H9 (cell line): ENCODE measurements at regions not wholly inside any gene's neighbourhood (a gene's known extent, or its start where the extent isn't known, plus 50 kb on each side); places are given as distances from the start of the nearest gene placed in this dataset.
A peak's percentile ranks its signal among the peaks of the same experiment; 100 is the strongest.

Experiments
- DNase-seq: peaks from one replicate; pipeline ENCODE4 v3.0.0-alpha.2; 2017
- H2AFZ ChIP-seq: one replicate; pipeline ENCODE4 v1.6.1; 2013; ENCODE audit warnings: mild to moderate bottlenecking, low read length, control low read depth, moderate library complexity
- H2AK5ac ChIP-seq: 2 replicates; pipeline ENCODE4 v1.6.1; 2013; ENCODE audit warnings: low read length, control low read depth, mixed read lengths; ENCODE audit not compliant: insufficient read length
- H2BK120ac ChIP-seq: one replicate; pipeline ENCODE4 v1.6.1; 2013; ENCODE audit warnings: low read depth, mild to moderate bottlenecking, low read length, control low read depth, inconsistent platforms; ENCODE audit not compliant: poor library complexity, severe bottlenecking
- H2BK12ac ChIP-seq: 2 replicates; pipeline ENCODE4 v1.6.1; 2013; ENCODE audit warnings: low read length, control low read depth, mixed read lengths, low read depth; ENCODE audit not compliant: insufficient read length
- H2BK15ac ChIP-seq: 2 replicates; pipeline ENCODE4 v1.6.1; 2013; ENCODE audit warnings: low read depth, low read length, control low read depth
- H2BK20ac ChIP-seq: one replicate; pipeline ENCODE4 v1.6.1; 2013; ENCODE audit warnings: low read depth, mild to moderate bottlenecking, low read length, control low read depth, inconsistent platforms; ENCODE audit not compliant: poor library complexity, severe bottlenecking
- H2BK5ac ChIP-seq: 2 replicates; pipeline ENCODE4 v1.6.1; 2013; ENCODE audit warnings: low read length, control low read depth, mixed read lengths; ENCODE audit not compliant: insufficient read length
- H3K14ac ChIP-seq: 2 replicates; pipeline ENCODE4 v1.6.1; 2013; ENCODE audit warnings: low read length, control low read depth; ENCODE audit not compliant: insufficient read depth
- H3K18ac ChIP-seq: 2 replicates; pipeline ENCODE4 v1.6.1; 2013; ENCODE audit warnings: low read depth, mild to moderate bottlenecking, mixed read lengths, low read length, control low read depth; ENCODE audit not compliant: insufficient read length
- H3K23ac ChIP-seq: 2 replicates; pipeline ENCODE4 v1.6.1; 2013; ENCODE audit warnings: low read length, control low read depth, mixed read lengths, low read depth; ENCODE audit not compliant: insufficient read length
- H3K23me2 ChIP-seq: 2 replicates; pipeline ENCODE4 v1.6.1; 2013; ENCODE audit warnings: low read depth, mild to moderate bottlenecking, mixed read lengths, low read length, control low read depth; ENCODE audit not compliant: insufficient read length, poor library complexity, severe bottlenecking
- H3K27ac ChIP-seq: 2 replicates; pipeline ENCODE4 v1.5.1; 2013; ENCODE audit warnings: low read length, control low read depth, mixed read lengths, low read depth; ENCODE audit not compliant: insufficient read length
- H3K27me3 ChIP-seq: 2 replicates; pipeline ENCODE4 v1.6.1; 2013; ENCODE audit warnings: low read length, control low read depth, inconsistent platforms; ENCODE audit not compliant: insufficient read depth
- H3K4ac ChIP-seq: 2 replicates; pipeline ENCODE4 v1.6.1; 2013; ENCODE audit warnings: low read depth, mild to moderate bottlenecking, control low read depth, inconsistent platforms, low read length, moderate library complexity
- H3K4me1 ChIP-seq: 2 replicates; pipeline ENCODE4 v1.6.1; 2013; ENCODE audit warnings: low read length, control low read depth, inconsistent platforms; ENCODE audit not compliant: insufficient read depth
- H3K4me2 ChIP-seq: 2 replicates; pipeline ENCODE4 v1.6.1; 2013; ENCODE audit warnings: low read length, control low read depth, mixed read lengths; ENCODE audit not compliant: insufficient read length, insufficient read depth
- H3K56ac ChIP-seq: 2 replicates; pipeline ENCODE4 v1.6.1; 2013; ENCODE audit warnings: low read depth, mild to moderate bottlenecking, mixed read lengths, low read length, control low read depth; ENCODE audit not compliant: insufficient read length
- H3K79me1 ChIP-seq: 2 replicates; pipeline ENCODE4 v1.6.1; 2013; ENCODE audit warnings: low read depth, mild to moderate bottlenecking, moderate library complexity, low read length, control low read depth, inconsistent platforms; ENCODE audit not compliant: insufficient read depth, poor library complexity, severe bottlenecking
- H3K79me2 ChIP-seq: 2 replicates; pipeline ENCODE4 v1.6.1; 2013; ENCODE audit warnings: low read length, control low read depth, inconsistent platforms; ENCODE audit not compliant: insufficient read depth
- H3K9ac ChIP-seq: 2 replicates; pipeline ENCODE4 v1.6.1; 2013; ENCODE audit warnings: low read length, control low read depth, mixed read lengths; ENCODE audit not compliant: insufficient read length; ENCODE audit errors: extremely low read depth
- H3K9me3 ChIP-seq: one replicate; pipeline ENCODE4 v1.6.1; 2013; ENCODE audit warnings: low read depth, low read length, inconsistent platforms; ENCODE audit not compliant: control insufficient read depth
- H3T11ph ChIP-seq: one replicate; pipeline ENCODE4 v1.6.1; 2013; ENCODE audit warnings: mild to moderate bottlenecking, low read length, control low read depth, inconsistent platforms
- H4K20me1 ChIP-seq: one replicate; pipeline ENCODE4 v1.6.1; 2013; ENCODE audit not compliant: control insufficient read depth, insufficient read length, insufficient read depth
- H4K5ac ChIP-seq: 2 replicates; pipeline ENCODE4 v1.6.1; 2013; ENCODE audit warnings: low read depth, mild to moderate bottlenecking, mixed read lengths, low read length, control low read depth; ENCODE audit not compliant: insufficient read length
- H4K8ac ChIP-seq: replicated peaks from 2 replicates; pipeline ENCODE4 v1.6.1; 2013; ENCODE audit warnings: low read length, control low read depth, mixed read lengths, low read depth; ENCODE audit not compliant: insufficient read length
- H4K91ac ChIP-seq: 2 replicates; pipeline ENCODE4 v1.6.1; 2013; ENCODE audit warnings: low read depth, mild to moderate bottlenecking, moderate library complexity, mixed read lengths, low read length, control low read depth; ENCODE audit not compliant: insufficient read length
- H3K27ac Mint-ChIP-seq, 3 experiments: 2 replicates in 2 of 3; 3 replicates in 1 of 3; pipeline ENCODE4 v1.8.0; 2020 to 2021; ENCODE audit warnings: mixed read lengths in 3 of 3, mild to moderate bottlenecking in 1 of 3, moderate library complexity in 1 of 3
- H3K27me3 Mint-ChIP-seq: 2 replicates; pipeline ENCODE4 v1.8.0; 2021; ENCODE audit warnings: low read depth, mild to moderate bottlenecking, moderate library complexity, mixed read lengths
- H3K36me3 Mint-ChIP-seq, 3 experiments: 2 replicates in 2 of 3; 3 replicates in 1 of 3; pipeline ENCODE4 v1.8.0; 2020 to 2021; ENCODE audit warnings: low read depth in 3 of 3, mixed read lengths in 3 of 3; ENCODE audit not compliant: insufficient read depth in 1 of 3
- H3K4me1 Mint-ChIP-seq, 2 experiments: 2 replicates each; pipeline ENCODE4 v1.8.0; 2020; ENCODE audit warnings: mixed read lengths in 2 of 2
- H3K4me3 Mint-ChIP-seq, 2 experiments: 2 replicates in 1 of 2; 3 replicates in 1 of 2; pipeline ENCODE4 v1.8.0; 2020 to 2021; ENCODE audit warnings: mild to moderate bottlenecking in 2 of 2, mixed read lengths in 2 of 2, moderate library complexity in 1 of 2
- H3K9me3 Mint-ChIP-seq, 2 experiments: 2 replicates in 1 of 2; 3 replicates in 1 of 2; pipeline ENCODE4 v1.8.0; 2020; ENCODE audit warnings: mild to moderate bottlenecking in 2 of 2, mixed read lengths in 2 of 2, moderate library complexity in 1 of 2
- WGBS: extraction: QIAGEN DNeasy Blood & Tissue Kit; methylation state at CpG from one replicate; pipeline ENCODE4 v1.1.7; 2013; ENCODE audit warnings: missing lambda C conversion rate, low lambda C conversion rate, mixed read lengths; ENCODE audit not compliant: insufficient read length; ENCODE audit errors: extremely low coverage; 5-methylcytosine and 5-hydroxymethylcytosine counted together
- TF ChIP-seq, protein P1 (sequence below): fragments of 200-600 bp; sonication (generic); conservative IDR thresholded peaks from 3 replicates; pipeline ENCODE4 v1.8.0; 2021; ENCODE audit warnings: antibody characterized with exemption, mild to moderate bottlenecking

DNA sequence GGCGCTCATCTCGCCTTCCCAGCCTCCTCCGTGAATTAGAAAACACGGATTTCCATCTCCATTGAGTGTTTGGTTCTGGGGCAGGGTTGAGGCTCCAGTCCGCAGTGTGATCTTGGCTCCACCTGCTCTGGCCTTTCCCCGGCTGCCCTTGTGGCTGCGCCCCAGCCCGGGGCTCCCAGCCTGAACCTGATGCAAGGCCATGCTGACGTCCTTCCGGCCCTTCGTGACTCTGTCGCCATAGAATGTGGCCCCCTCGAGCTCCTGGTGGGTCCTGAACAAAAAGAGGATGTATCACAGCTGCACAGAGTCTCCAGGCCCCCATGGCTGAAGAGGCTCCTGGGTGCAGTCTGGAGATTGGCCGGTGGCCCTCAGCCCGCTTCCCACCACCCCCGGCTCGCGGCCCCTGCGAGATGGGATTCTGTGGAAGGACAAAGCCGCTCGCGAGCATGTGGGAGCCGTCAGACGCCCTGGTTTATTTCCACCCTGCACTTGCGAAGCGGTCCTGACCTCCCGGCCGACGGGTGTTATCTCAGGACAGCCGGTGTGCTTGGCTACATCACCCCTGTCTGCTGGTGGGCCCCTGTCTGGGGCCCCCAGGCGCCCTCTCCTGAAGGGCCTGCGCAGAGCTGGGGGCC is 1214.0 kb downstream of the BRD1 start:
- Mint-ChIP-seq H3K27ac (peak overlapping the region in 1 of 3 experiments; percentile 63; a peak in 1 of 7 replicates), H3K9me3 (peaks cover 0 to 3% of the 10 kb centered on the region in 2 experiments; a peak in 2 of 5 replicates), H3K27me3 (no peaks in the 10 kb centered on the region; the same call in none of the 2 replicates), H3K4me3 (no peak overlapping the region), H3K36me3 (no peaks in the 10 kb centered on the region), H3K4me1 (peaks cover 2 to 7% of the 10 kb centered on the region in 2 experiments)
- Histone ChIP-seq H3K56ac (no peak overlapping the region), H3K27me3 (no peaks in the 10 kb centered on the region), H3K23me2 (no peaks in the 10 kb centered on the region), H3K4ac (no peak overlapping the region), H3K4me2 (no peak overlapping the region), H3K14ac (no peak overlapping the region; the same call in 1 of the 2 replicates), H4K91ac (no peak overlapping the region), H4K8ac (no peak overlapping the region), H3K9me3 (no peaks in the 10 kb centered on the region), H3K4me1 (no peaks in the 10 kb centered on the region), H3K18ac (no peak overlapping the region), H3K23ac (no peak overlapping the region), H3K9ac (no peak overlapping the region), H2BK15ac (no peak overlapping the region), H3T11ph (no peak overlapping the region), H3K79me2 (no peaks in the 10 kb centered on the region), H2AK5ac (no peak overlapping the region), H2AFZ (no peak overlapping the region), H2BK120ac (no peak overlapping the region), H4K5ac (no peak overlapping the region), H3K27ac (no peak overlapping the region), H3K79me1 (no peaks in the 10 kb centered on the region), H2BK20ac (no peak overlapping the region), H2BK5ac (no peak overlapping the region), H4K20me1 (no peaks in the 10 kb centered on the region), H2BK12ac (no peak overlapping the region)
- TF ChIP-seq, protein P1, sequence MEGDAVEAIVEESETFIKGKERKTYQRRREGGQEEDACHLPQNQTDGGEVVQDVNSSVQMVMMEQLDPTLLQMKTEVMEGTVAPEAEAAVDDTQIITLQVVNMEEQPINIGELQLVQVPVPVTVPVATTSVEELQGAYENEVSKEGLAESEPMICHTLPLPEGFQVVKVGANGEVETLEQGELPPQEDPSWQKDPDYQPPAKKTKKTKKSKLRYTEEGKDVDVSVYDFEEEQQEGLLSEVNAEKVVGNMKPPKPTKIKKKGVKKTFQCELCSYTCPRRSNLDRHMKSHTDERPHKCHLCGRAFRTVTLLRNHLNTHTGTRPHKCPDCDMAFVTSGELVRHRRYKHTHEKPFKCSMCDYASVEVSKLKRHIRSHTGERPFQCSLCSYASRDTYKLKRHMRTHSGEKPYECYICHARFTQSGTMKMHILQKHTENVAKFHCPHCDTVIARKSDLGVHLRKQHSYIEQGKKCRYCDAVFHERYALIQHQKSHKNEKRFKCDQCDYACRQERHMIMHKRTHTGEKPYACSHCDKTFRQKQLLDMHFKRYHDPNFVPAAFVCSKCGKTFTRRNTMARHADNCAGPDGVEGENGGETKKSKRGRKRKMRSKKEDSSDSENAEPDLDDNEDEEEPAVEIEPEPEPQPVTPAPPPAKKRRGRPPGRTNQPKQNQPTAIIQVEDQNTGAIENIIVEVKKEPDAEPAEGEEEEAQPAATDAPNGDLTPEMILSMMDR, result no peak
- WGBS, result no CpG with 5 or more reads among the region's 32 CpGs
- no peak for DNase-seq
